SK-N-SH treated with all-trans-retinoic acid at 6 μM for 48 hours (cell line): ENCODE measurements at regions not wholly inside any gene's neighbourhood (a gene's known extent, or its start where the extent isn't known, plus 50 kb on each side); places are given as distances from the start of the nearest gene placed in this dataset.

Experiments used
- ARNTL ChIP-seq: fragments of 450-650 bp; formaldehyde crosslinking; IDR thresholded peaks from 2 replicates; pipeline ENCODE4 v1.5.0; 2020; ENCODE audit warnings: low read depth, mild to moderate bottlenecking, moderate library complexity, borderline replicate concordance
- BACH2 ChIP-seq: fragments of 250-450 bp; sonication (Bioruptor Pico); IDR thresholded peaks from 2 replicates; pipeline ENCODE4 v1.9.0; 2021; ENCODE audit warnings: mild to moderate bottlenecking, borderline replicate concordance
- ESRRG ChIP-seq: fragments of 250-450 bp; sonication (Bioruptor Pico); IDR thresholded peaks from 2 replicates; pipeline ENCODE4 v1.6.1; 2021; ENCODE audit warnings: mild to moderate bottlenecking
- ISL1 ChIP-seq: fragments of 250-450 bp; sonication (Bioruptor Pico); IDR thresholded peaks from 2 replicates; pipeline ENCODE4 v2.1.2; 2022; ENCODE audit warnings: mild to moderate bottlenecking, moderate library complexity
- PATZ1 ChIP-seq: fragments of 250-450 bp; sonication (Bioruptor Pico); IDR thresholded peaks from 2 replicates; pipeline ENCODE4 v1.8.0; 2020; ENCODE audit warnings: mild to moderate bottlenecking, moderate library complexity, borderline replicate concordance
- PPARA ChIP-seq: fragments of 250-450 bp; sonication (Bioruptor Pico); IDR thresholded peaks from 2 replicates; pipeline ENCODE4 v1.5.0; 2020; ENCODE audit warnings: mild to moderate bottlenecking, borderline replicate concordance
- SNAI2 ChIP-seq: fragments of 250-450 bp; sonication (Bioruptor Pico); IDR thresholded peaks from 2 replicates; pipeline ENCODE4 v1.5.0; 2020; ENCODE audit warnings: mild to moderate bottlenecking, moderate library complexity
- TCF4 ChIP-seq: fragments of 250-450 bp; sonication (Bioruptor Pico); IDR thresholded peaks from 2 replicates; pipeline ENCODE4 v1.8.0; 2021; ENCODE audit warnings: mild to moderate bottlenecking, moderate library complexity, borderline replicate concordance
- TOX ChIP-seq: fragments of 250-450 bp; sonication (Bioruptor Pico); IDR thresholded peaks from 2 replicates; pipeline ENCODE4 v1.8.0; 2021; ENCODE audit warnings: mild to moderate bottlenecking, moderate library complexity, borderline replicate concordance
- ZC3H10 ChIP-seq: fragments of 250-450 bp; sonication (Bioruptor Pico); IDR thresholded peaks from 2 replicates; pipeline ENCODE4 v1.5.1; 2021; ENCODE audit warnings: mild to moderate bottlenecking, moderate library complexity
- ZFP3 ChIP-seq: fragments of 250-450 bp; sonication (Bioruptor Pico); IDR thresholded peaks from 2 replicates; pipeline ENCODE4 v1.5.0; 2020; ENCODE audit warnings: mild to moderate bottlenecking, moderate library complexity
- ZNF70 ChIP-seq: fragments of 450-650 bp; formaldehyde crosslinking; IDR thresholded peaks from 2 replicates; pipeline ENCODE4 v1.5.0; 2020; ENCODE audit warnings: mild to moderate bottlenecking, moderate library complexity
- ZNF8 ChIP-seq: fragments of 450-650 bp; formaldehyde crosslinking; IDR thresholded peaks from 2 replicates; pipeline ENCODE4 v1.5.0; 2020; ENCODE audit warnings: mild to moderate bottlenecking, moderate library complexity
- TF ChIP-seq, protein P1 (sequence below): fragments of 250-450 bp; sonication (Bioruptor Pico); IDR thresholded peaks from 2 replicates; pipeline ENCODE4 v1.5.1; 2020; ENCODE audit warnings: low read depth, mild to moderate bottlenecking, moderate library complexity

DNA sequence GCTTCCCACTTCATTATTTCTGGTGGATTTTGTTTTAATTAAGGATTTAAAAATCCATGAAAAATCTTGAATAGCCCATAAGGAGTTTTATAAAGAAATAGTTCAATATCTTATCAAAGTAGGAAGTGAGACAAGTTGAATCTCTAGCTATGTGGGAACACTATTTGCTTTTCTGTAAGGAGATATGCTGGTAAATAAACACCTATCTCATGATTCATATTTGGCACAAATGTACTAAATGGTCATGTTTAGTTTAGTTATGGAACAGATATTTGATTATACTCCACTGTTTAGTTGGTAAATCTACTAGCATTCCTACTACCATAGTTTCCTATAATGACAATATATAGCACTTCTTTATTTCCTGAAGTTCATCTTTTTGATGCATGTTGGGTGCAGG, 239.9 kb upstream of the CEP162 start:
- no peak for TF ChIP-seq TOX (CRISPR knock-in tag)
- TF ChIP-seq ZNF8 (CRISPR knock-in tag) = no peak
- TF ChIP-seq PPARA (CRISPR knock-in tag) = no peak
- no peak for TF ChIP-seq PATZ1 (CRISPR knock-in tag)
- TF ChIP-seq ARNTL (CRISPR knock-in tag) = no peak
- TF ChIP-seq ZNF70 (CRISPR knock-in tag) = no peak
- TF ChIP-seq ZFP3 (CRISPR knock-in tag) = no peak
- TF ChIP-seq, protein P1, sequence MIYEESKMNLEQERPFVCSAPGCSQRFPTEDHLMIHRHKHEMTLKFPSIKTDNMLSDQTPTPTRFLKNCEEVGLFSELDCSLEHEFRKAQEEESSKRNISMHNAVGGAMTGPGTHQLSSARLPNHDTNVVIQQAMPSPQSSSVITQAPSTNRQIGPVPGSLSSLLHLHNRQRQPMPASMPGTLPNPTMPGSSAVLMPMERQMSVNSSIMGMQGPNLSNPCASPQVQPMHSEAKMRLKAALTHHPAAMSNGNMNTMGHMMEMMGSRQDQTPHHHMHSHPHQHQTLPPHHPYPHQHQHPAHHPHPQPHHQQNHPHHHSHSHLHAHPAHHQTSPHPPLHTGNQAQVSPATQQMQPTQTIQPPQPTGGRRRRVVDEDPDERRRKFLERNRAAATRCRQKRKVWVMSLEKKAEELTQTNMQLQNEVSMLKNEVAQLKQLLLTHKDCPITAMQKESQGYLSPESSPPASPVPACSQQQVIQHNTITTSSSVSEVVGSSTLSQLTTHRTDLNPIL (CRISPR knock-in tag) = no peak
- no peak for TF ChIP-seq SNAI2
- TF ChIP-seq BACH2 = no peak
- TF ChIP-seq TCF4 (CRISPR knock-in tag) = no peak
- TF ChIP-seq ESRRG (CRISPR knock-in tag) = no peak
- no peak for TF ChIP-seq ISL1 (CRISPR knock-in tag)
- no peak for TF ChIP-seq ZC3H10 (CRISPR knock-in tag)
